ENCODE measurements at regions not wholly inside any gene's neighbourhood (a gene's known extent, or its start where the extent isn't known, plus 50 kb on each side); places are given as distances from the start of the nearest gene placed in this dataset.

GRCh38 chr2:47243596-47244323 is 67.4 kb upstream of the CALM2 start:
- Histone ChIP-seq H3K27ac (peak overlapping the region; percentile 13 to 19), H3K36me3 (no peaks in the 10 kb centered on the region), H3K4me3 (no peak overlapping the region), H3K27me3 (no peaks in the 10 kb centered on the region), H3K4me1 (no peaks in the 10 kb centered on the region), H3K9me3 (no peaks in the 10 kb centered on the region)
- no peak for TF ChIP-seq POLR2A (IDR thresholded peaks at IDR 0.05)
- no peak for TF ChIP-seq CTCF (IDR thresholded peaks at IDR 0.05)
- no peak for TF ChIP-seq POLR2AphosphoS5 (IDR thresholded peaks at IDR 0.05)
- intact Hi-C loops (cut with DNase I; ENCODE audit: low total_unique reads), result loop anchor here (10.0 kb wide), 1 partner anchor 1149 kb away; no protein-coding TSS in a partner anchor
- no peak for DNase-seq (ENCODE audit: low spot score in 2 of 2)

GRCh38 chr2:47241715-47242114 is 65.4 kb upstream of the CALM2 start:
- no peaks in the 10 kb centered on the region for H3K9me3 ChIP-seq
- intact Hi-C loops (cut with DNase I; ENCODE audit: low total_unique reads), result loop anchor here (10.0 kb wide), 1 partner anchor 1147 kb away; no protein-coding TSS in a partner anchor
- no peak for TF ChIP-seq CTCF (IDR thresholded peaks at IDR 0.05)
- no peak for TF ChIP-seq POLR2A (IDR thresholded peaks at IDR 0.05)
- no peak for TF ChIP-seq POLR2AphosphoS5 (IDR thresholded peaks at IDR 0.05)
- no peak for DNase-seq (ENCODE audit: low spot score in 2 of 2)
- no peak overlapping the region for H3K27ac ChIP-seq
- H3K4me3 ChIP-seq, result no peak overlapping the region
- no peaks in the 10 kb centered on the region for H3K27me3 ChIP-seq
- H3K36me3 ChIP-seq, result no peaks in the 10 kb centered on the region
- no peaks in the 10 kb centered on the region for H3K4me1 ChIP-seq

- no peaks in the 10 kb centered on the region for H3K4me1 ChIP-seq
- TF ChIP-seq POLR2A (IDR thresholded peaks at IDR 0.05) (no peak), CTCF (IDR thresholded peaks at IDR 0.05) (no peak), POLR2AphosphoS5 (IDR thresholded peaks at IDR 0.05) (no peak)
- H3K27me3 ChIP-seq, result no peaks in the 10 kb centered on the region
- H3K9me3 ChIP-seq, result no peaks in the 10 kb centered on the region
- intact Hi-C loops (cut with DNase I; ENCODE audit: low total_unique reads), result no loop called here
- no peaks in the 10 kb centered on the region for H3K36me3 ChIP-seq
- H3K4me3 ChIP-seq, result no peak overlapping the region
- H3K27ac ChIP-seq, result no peak overlapping the region
- no peak for DNase-seq (ENCODE audit: low spot score in 2 of 2)
Observed at GRCh38 chr2:47239119-47239969, 63.0 kb upstream of the CALM2 start.

GRCh38 chr2:47238638-47239037 is 62.3 kb upstream of the CALM2 start:
- intact Hi-C loops (cut with DNase I; ENCODE audit: low total_unique reads), result no loop called here
- H3K9me3 ChIP-seq, result no peaks in the 10 kb centered on the region
- TF ChIP-seq POLR2AphosphoS5 (IDR thresholded peaks at IDR 0.05), result no peak
- no peak for TF ChIP-seq POLR2A (IDR thresholded peaks at IDR 0.05)
- TF ChIP-seq CTCF (IDR thresholded peaks at IDR 0.05), result no peak
- H3K4me3 ChIP-seq, result no peak overlapping the region
- H3K4me1 ChIP-seq, result no peaks in the 10 kb centered on the region
- H3K27me3 ChIP-seq, result no peaks in the 10 kb centered on the region
- H3K27ac ChIP-seq, result no peak overlapping the region
- no peaks in the 10 kb centered on the region for H3K36me3 ChIP-seq
- no peak for DNase-seq (ENCODE audit: low spot score in 2 of 2)

Measured in breast epithelium (tissue), 4 donors.